ENCODE measurements at regions not wholly inside any gene's neighbourhood (a gene's known extent, or its start where the extent isn't known, plus 50 kb on each side); places are given as distances from the start of the nearest gene placed in this dataset.

- Histone ChIP-seq H3K36me3 (0 out of 22 replicates have a peak, but pooled peaks cover 0 to 4% (median 0%) of the 10 kb centered on the region in 11 experiments), H3K4me1 (peaks cover 0 to 20% (median 6%) of the 10 kb centered on the region in 10 experiments; a peak in 11 of 20 replicates), H3K27ac (no peak overlapping the region), H4K20me1 (no peaks in the 10 kb centered on the region), H3K4me3 (no peak overlapping the region), H3K4me2 (no peak overlapping the region), H3K9ac (no peak overlapping the region), H3K9me3 (replicated peaks in 1 of 11) (peaks cover 52 to 63% (median 56%) of the 10 kb centered on the region in 11 experiments), H3K27me3 (no peaks in the 10 kb centered on the region)
- no peak for TF ChIP-seq Cebpa-rat (IDR thresholded peaks at IDR 0.05)
Observed at GRCh38 chr11:103727262-103727661, 309.2 kb upstream of the DDI1 start.

GRCh38 chr11:103729617-103730016 is 306.8 kb upstream of the DDI1 start:
- H3K9me3 ChIP-seq (replicated peaks in 1 of 11), result peaks cover 37 to 44% (median 40%) of the 10 kb centered on the region in 11 experiments
- H3K27ac ChIP-seq, result peak overlapping the region in 5 of 11 experiments; percentile 23 to 57 (median 47); a peak in 4 of 22 replicates
- H3K9ac ChIP-seq, result no peak overlapping the region
- H4K20me1 ChIP-seq, result no peaks in the 10 kb centered on the region
- H3K27me3 ChIP-seq, result no peaks in the 10 kb centered on the region
- peak overlapping the region in 6 of 11 experiments; percentile 7 to 59 (median 46); a peak in 7 of 22 replicates for H3K4me2 ChIP-seq
- peaks cover 0 to 20% (median 6%) of the 10 kb centered on the region in 10 experiments; a peak in 11 of 20 replicates for H3K4me1 ChIP-seq
- H3K4me3 ChIP-seq, result no peak overlapping the region
- H3K36me3 ChIP-seq, result 0 out of 22 replicates have a peak, but pooled peaks cover 0 to 4% (median 0%) of the 10 kb centered on the region in 11 experiments
- no peak for TF ChIP-seq Cebpa-rat (IDR thresholded peaks at IDR 0.05)

- TF ChIP-seq Cebpa-rat (IDR thresholded peaks at IDR 0.05), result no peak
- no peaks in the 10 kb centered on the region for H3K27me3 ChIP-seq
- H4K20me1 ChIP-seq, result no peaks in the 10 kb centered on the region
- H3K36me3 ChIP-seq, result 0 out of 22 replicates have a peak, but pooled peaks cover 0 to 4% (median 0%) of the 10 kb centered on the region in 11 experiments
- H3K27ac ChIP-seq, result peak overlapping the region in 4 of 11 experiments; percentile 23 to 57 (median 51); a peak in 6 of 22 replicates
- peak overlapping the region in 8 of 11 experiments; percentile 1 to 59 (median 44); a peak in 10 of 22 replicates for H3K4me2 ChIP-seq
- H3K9ac ChIP-seq, result no peak overlapping the region
- no peak overlapping the region for H3K4me3 ChIP-seq
- H3K9me3 ChIP-seq (replicated peaks in 1 of 11), result peaks cover 30 to 37% (median 33%) of the 10 kb centered on the region in 11 experiments
- peaks cover 0 to 20% (median 6%) of the 10 kb centered on the region in 10 experiments; a peak in 11 of 20 replicates for H3K4me1 ChIP-seq
Observed at GRCh38 chr11:103730131-103730940, 306.1 kb upstream of the DDI1 start.

- H3K27ac ChIP-seq, result no peak overlapping the region
- no peaks in the 10 kb centered on the region for H4K20me1 ChIP-seq
- no peak overlapping the region for H3K4me3 ChIP-seq
- no peak overlapping the region for H3K9ac ChIP-seq
- H3K9me3 ChIP-seq (replicated peaks in 1 of 11), result peaks cover 16 to 24% (median 20%) of the 10 kb centered on the region in 11 experiments
- H3K4me1 ChIP-seq, result peaks cover 0 to 20% (median 6%) of the 10 kb centered on the region in 10 experiments; a peak in 11 of 20 replicates
- no peak overlapping the region for H3K4me2 ChIP-seq
- no peaks in the 10 kb centered on the region for H3K27me3 ChIP-seq
- 0 out of 22 replicates have a peak, but pooled peaks cover 0 to 4% (median 0%) of the 10 kb centered on the region in 11 experiments for H3K36me3 ChIP-seq
- no peak for TF ChIP-seq Cebpa-rat (IDR thresholded peaks at IDR 0.05)
Observed at GRCh38 chr11:103731670-103732069, 304.8 kb upstream of the DDI1 start.

- H3K9me3 ChIP-seq (replicated peaks in 1 of 11), result peaks cover 0 to 1% (median 0%) of the 10 kb centered on the region in 11 experiments; a peak in 3 of 22 replicates
- no peak overlapping the region for H3K9ac ChIP-seq
- no peaks in the 10 kb centered on the region for H4K20me1 ChIP-seq
- no peaks in the 10 kb centered on the region for H3K27me3 ChIP-seq
- H3K27ac ChIP-seq, result no peak overlapping the region
- H3K4me3 ChIP-seq, result no peak overlapping the region
- H3K4me2 ChIP-seq, result no peak overlapping the region
- H3K4me1 ChIP-seq, result peaks cover 0 to 26% (median 9%) of the 10 kb centered on the region in 10 experiments; a peak in 13 of 20 replicates
- H3K36me3 ChIP-seq, result no peaks in the 10 kb centered on the region
- no peak for TF ChIP-seq Cebpa-rat (IDR thresholded peaks at IDR 0.05)
Observed at GRCh38 chr11:103733889-103734288, 302.6 kb upstream of the DDI1 start.

- Histone ChIP-seq H3K4me3 (no peak overlapping the region), H3K9ac (no peak overlapping the region), H4K20me1 (no peaks in the 10 kb centered on the region), H3K9me3 (replicated peaks in 1 of 11) (no peaks in the 10 kb centered on the region; a peak in 2 of 22 replicates), H3K36me3 (no peaks in the 10 kb centered on the region), H3K4me1 (peaks cover 0 to 14% (median 5%) of the 10 kb centered on the region in 10 experiments; a peak in 11 of 20 replicates), H3K27ac (no peak overlapping the region), H3K4me2 (no peak overlapping the region), H3K27me3 (no peaks in the 10 kb centered on the region)
- no peak for TF ChIP-seq Cebpa-rat (IDR thresholded peaks at IDR 0.05)
Observed at GRCh38 chr11:103735497-103736032, 300.9 kb upstream of the DDI1 start.

GRCh38 chr11:103736315-103737036 is 300.0 kb upstream of the DDI1 start:
- Histone ChIP-seq H3K27me3 (no peaks in the 10 kb centered on the region), H3K27ac (no peak overlapping the region), H3K9me3 (replicated peaks in 1 of 11) (no peaks in the 10 kb centered on the region; a peak in 2 of 22 replicates), H3K4me3 (no peak overlapping the region), H3K36me3 (no peaks in the 10 kb centered on the region), H3K4me1 (peaks cover 0 to 9% (median 5%) of the 10 kb centered on the region in 10 experiments; a peak in 11 of 20 replicates), H3K9ac (no peak overlapping the region), H3K4me2 (no peak overlapping the region), H4K20me1 (no peaks in the 10 kb centered on the region)
- TF ChIP-seq Cebpa-rat (IDR thresholded peaks at IDR 0.05), result no peak

- no peaks in the 10 kb centered on the region for H3K36me3 ChIP-seq
- no peak overlapping the region for H3K4me2 ChIP-seq
- no peak overlapping the region for H3K27ac ChIP-seq
- no peaks in the 10 kb centered on the region for H4K20me1 ChIP-seq
- H3K4me3 ChIP-seq, result no peak overlapping the region
- H3K27me3 ChIP-seq, result no peaks in the 10 kb centered on the region
- peaks cover 0 to 9% (median 5%) of the 10 kb centered on the region in 10 experiments; a peak in 11 of 20 replicates for H3K4me1 ChIP-seq
- no peak overlapping the region for H3K9ac ChIP-seq
- TF ChIP-seq Cebpa-rat (IDR thresholded peaks at IDR 0.05), result no peak
- H3K9me3 ChIP-seq (replicated peaks in 1 of 11), result peaks cover 0 to 2% (median 0%) of the 10 kb centered on the region in 11 experiments; a peak in 2 of 22 replicates
Observed at GRCh38 chr11:103737037-103737622, 299.3 kb upstream of the DDI1 start.
